ENCODE measurements at regions not wholly inside any gene's neighbourhood (a gene's known extent, or its start where the extent isn't known, plus 50 kb on each side); places are given as distances from the start of the nearest gene placed in this dataset.

- Histone ChIP-seq H3K27ac (no peak overlapping the region), H3K4me3 (no peak overlapping the region), H3K9me3 (no peaks in the 10 kb centered on the region), H3K36me3 (no peaks in the 10 kb centered on the region), H3K27me3 (ENCODE audit: low read depth) (no peaks in the 10 kb centered on the region), H3K4me1 (no peaks in the 10 kb centered on the region)
- no peak for ATAC-seq
- DNase-seq: no peak
- intact Hi-C loops (cut with DNase I): no loop called here
- TF ChIP-seq CTCF (IDR thresholded peaks at IDR 0.05): no peak
Measured at GRCh38 chr10:117462816-117463544, 79.6 kb upstream of the EMX2 start.

- intact Hi-C loops (cut with DNase I): no loop called here
- no peak overlapping the region for H3K27ac ChIP-seq
- no peaks in the 10 kb centered on the region for H3K27me3 ChIP-seq (ENCODE audit: low read depth)
- no peak for ATAC-seq
- H3K9me3 ChIP-seq: no peaks in the 10 kb centered on the region
- peak; percentile 14 for TF ChIP-seq CTCF (IDR thresholded peaks at IDR 0.05)
- no peaks in the 10 kb centered on the region for H3K4me1 ChIP-seq
- no peaks in the 10 kb centered on the region for H3K36me3 ChIP-seq
- no peak overlapping the region for H3K4me3 ChIP-seq
- no peak for DNase-seq
Measured at GRCh38 chr10:117462424-117462792, 80.1 kb upstream of the EMX2 start.

GRCh38 chr10:117461766-117462423, 80.7 kb upstream of the EMX2 start:
- H3K27me3 ChIP-seq (ENCODE audit: low read depth): no peaks in the 10 kb centered on the region
- H3K36me3 ChIP-seq: no peaks in the 10 kb centered on the region
- H3K4me3 ChIP-seq: no peak overlapping the region
- intact Hi-C loops (cut with DNase I): no loop called here
- DNase-seq: no peak
- H3K9me3 ChIP-seq: no peaks in the 10 kb centered on the region
- H3K4me1 ChIP-seq: no peaks in the 10 kb centered on the region
- no peak overlapping the region for H3K27ac ChIP-seq
- ATAC-seq: no peak
- TF ChIP-seq CTCF (IDR thresholded peaks at IDR 0.05): no peak

GRCh38 chr10:117460846-117461765, 81.4 kb upstream of the EMX2 start:
- ATAC-seq (no peak), DNase-seq (no peak)
- Histone ChIP-seq H3K4me3 (no peak overlapping the region), H3K4me1 (no peaks in the 10 kb centered on the region), H3K27ac (no peak overlapping the region), H3K27me3 (ENCODE audit: low read depth) (no peaks in the 10 kb centered on the region), H3K36me3 (no peaks in the 10 kb centered on the region), H3K9me3 (no peaks in the 10 kb centered on the region)
- intact Hi-C loops (cut with DNase I): no loop called here
- TF ChIP-seq CTCF (IDR thresholded peaks at IDR 0.05): no peak

GRCh38 chr10:117458571-117458970, 83.3 kb upstream of the PDZD8 start:
- no peaks in the 10 kb centered on the region for H3K27me3 ChIP-seq (ENCODE audit: low read depth)
- no peak for TF ChIP-seq CTCF (IDR thresholded peaks at IDR 0.05)
- no peaks in the 10 kb centered on the region for H3K36me3 ChIP-seq
- H3K27ac ChIP-seq: no peak overlapping the region
- H3K4me1 ChIP-seq: no peaks in the 10 kb centered on the region
- H3K4me3 ChIP-seq: no peak overlapping the region
- intact Hi-C loops (cut with DNase I): no loop called here
- ATAC-seq (no peak), DNase-seq (no peak)
- H3K9me3 ChIP-seq: no peaks in the 10 kb centered on the region
